OCI-LY3 (cell line): ENCODE measurements at regions not wholly inside any gene's neighbourhood (a gene's known extent, or its start where the extent isn't known, plus 50 kb on each side); places are given as distances from the start of the nearest gene placed in this dataset.

ENCODE experiments used
- H2AFZ ChIP-seq: fragments of 200-600, 300-600 bp; shearing (Covaris generic); 2 replicates; pipeline ENCODE4 v1.6.0; 2014; ENCODE audit warnings: antibody characterized with exemption, low read depth, low read length
- H3K27ac ChIP-seq: fragments of 200-600, 300-600 bp; sonication (generic); 2 replicates; pipeline ENCODE4 v1.5.1; 2014; ENCODE audit warnings: mild to moderate bottlenecking, low read length, moderate library complexity, mixed read lengths
- H3K27me3 ChIP-seq: fragments of 200-600, 300-600 bp; sonication (generic); 2 replicates; pipeline ENCODE4 v1.6.1; 2014; ENCODE audit warnings: low read depth, low read length, mixed read lengths
- H3K36me3 ChIP-seq: fragments of 200-600, 300-600 bp; sonication (generic); replicated peaks from 2 replicates; pipeline ENCODE3; 2014; ENCODE audit warnings: low read depth, low read length, mixed read lengths
- H3K4me1 ChIP-seq: fragments of 300-600, 200-600 bp; sonication (generic); 2 replicates; pipeline ENCODE4 v1.6.1; 2014; ENCODE audit warnings: low read length, mixed read lengths
- H3K4me2 ChIP-seq: fragments of 200-600, 300-600 bp; sonication (generic); 2 replicates; pipeline ENCODE4 v1.6.1; 2014; ENCODE audit warnings: low read length, mixed read lengths
- H3K4me3 ChIP-seq: fragments of 300-600, 200-600 bp; sonication (generic); 2 replicates; pipeline ENCODE4 v1.5.1; 2014; ENCODE audit warnings: antibody characterized with exemption, mild to moderate bottlenecking, low read length, moderate library complexity
- H3K79me2 ChIP-seq: fragments of 300-600, 200-600 bp; shearing (Covaris generic); 2 replicates; pipeline ENCODE4 v1.6.1; 2014; ENCODE audit warnings: mild to moderate bottlenecking, low read length, mixed read lengths
- H3K9ac ChIP-seq: fragments of 300-600, 200-600 bp; shearing (Covaris generic); 2 replicates; pipeline ENCODE4 v1.6.0; 2014; ENCODE audit warnings: mild to moderate bottlenecking, low read length, moderate library complexity
- H3K9me3 ChIP-seq: fragments of 200-600, 300-600 bp; shearing (Covaris generic); 2 replicates; pipeline ENCODE4 v1.6.1; 2014; ENCODE audit warnings: low read length, mixed read lengths; ENCODE audit not compliant: insufficient read depth
- H4K20me1 ChIP-seq: fragments of 200-600, 300-600 bp; sonication (generic); 2 replicates; pipeline ENCODE4 v1.6.1; 2016; ENCODE audit warnings: low read length, mixed read lengths; ENCODE audit not compliant: insufficient read depth
- CTCF ChIP-seq: fragments of 200-600, 300-600 bp; sonication (generic); IDR thresholded peaks from 2 replicates; pipeline ENCODE4 v1.5.1; 2014; ENCODE audit warnings: antibody characterized with exemption, low read length, low read depth
- EZH2phosphoT487 ChIP-seq: fragments of 200-600 bp; shearing (Covaris generic); IDR thresholded peaks from 2 replicates; pipeline ENCODE4 v1.6.1; 2018; ENCODE audit warnings: antibody characterized with exemption, mixed run types, low read depth

GRCh38 chr6:113421997-113422396 lies 435.1 kb upstream of the MARCKS start:
- no peaks in the 10 kb centered on the region for H3K79me2 ChIP-seq
- no peaks in the 10 kb centered on the region for H3K36me3 ChIP-seq
- H3K27me3 ChIP-seq = no peaks in the 10 kb centered on the region
- H3K4me1 ChIP-seq = no peaks in the 10 kb centered on the region
- no peak overlapping the region for H3K4me3 ChIP-seq
- no peak overlapping the region for H3K9ac ChIP-seq
- no peak overlapping the region for H3K27ac ChIP-seq
- no peak overlapping the region for H3K4me2 ChIP-seq
- no peaks in the 10 kb centered on the region for H3K9me3 ChIP-seq
- no peaks in the 10 kb centered on the region for H4K20me1 ChIP-seq
- no peak overlapping the region for H2AFZ ChIP-seq
- TF ChIP-seq EZH2phosphoT487 (no peak), CTCF (no peak)

- H3K36me3 ChIP-seq = no peaks in the 10 kb centered on the region
- H3K4me1 ChIP-seq = no peaks in the 10 kb centered on the region
- no peak for TF ChIP-seq EZH2phosphoT487
- no peak for TF ChIP-seq CTCF
- no peaks in the 10 kb centered on the region for H3K27me3 ChIP-seq
- no peak overlapping the region for H3K4me3 ChIP-seq
- no peaks in the 10 kb centered on the region for H3K9me3 ChIP-seq
- H3K27ac ChIP-seq = no peak overlapping the region
- no peak overlapping the region for H2AFZ ChIP-seq
- no peak overlapping the region for H3K4me2 ChIP-seq
- no peaks in the 10 kb centered on the region for H4K20me1 ChIP-seq
- no peak overlapping the region for H3K9ac ChIP-seq
- no peaks in the 10 kb centered on the region for H3K79me2 ChIP-seq
Measured at GRCh38 chr6:113423956-113424355, 433.2 kb upstream of the MARCKS start.

- H3K9me3 ChIP-seq = no peaks in the 10 kb centered on the region
- no peaks in the 10 kb centered on the region for H3K36me3 ChIP-seq
- H3K27ac ChIP-seq = no peak overlapping the region
- H3K4me3 ChIP-seq = no peak overlapping the region
- no peak overlapping the region for H2AFZ ChIP-seq
- H3K4me1 ChIP-seq = no peaks in the 10 kb centered on the region
- H3K4me2 ChIP-seq = no peak overlapping the region
- no peaks in the 10 kb centered on the region for H4K20me1 ChIP-seq
- H3K27me3 ChIP-seq = no peaks in the 10 kb centered on the region
- TF ChIP-seq CTCF = no peak
- TF ChIP-seq EZH2phosphoT487 = no peak
- H3K9ac ChIP-seq = no peak overlapping the region
- H3K79me2 ChIP-seq = no peaks in the 10 kb centered on the region
Measured at GRCh38 chr6:113425977-113426660, 431.0 kb upstream of the MARCKS start.

- Histone ChIP-seq H2AFZ (no peak overlapping the region), H3K79me2 (no peaks in the 10 kb centered on the region), H3K36me3 (no peaks in the 10 kb centered on the region), H3K9me3 (no peaks in the 10 kb centered on the region), H3K4me3 (no peak overlapping the region), H3K4me1 (no peaks in the 10 kb centered on the region), H3K27ac (no peak overlapping the region), H4K20me1 (no peaks in the 10 kb centered on the region), H3K4me2 (no peak overlapping the region), H3K9ac (no peak overlapping the region), H3K27me3 (no peaks in the 10 kb centered on the region)
- TF ChIP-seq CTCF (no peak), EZH2phosphoT487 (no peak)
Measured at GRCh38 chr6:113427617-113428016, 429.5 kb upstream of the MARCKS start.
